ENCODE measurements at regions not wholly inside any gene's neighbourhood (a gene's known extent, or its start where the extent isn't known, plus 50 kb on each side); places are given as distances from the start of the nearest gene placed in this dataset.

GRCh38 chr5:54821445-54822323 lies 163.7 kb downstream of the ESM1 start:
- DNase-seq (ENCODE audit: low read depth, low spot score) (no peak), FAIRE-seq (no peak)
- no peak overlapping the region for H3K4me3 ChIP-seq (ENCODE audit: control insufficient read depth in 2 of 3, extremely low read depth in 1 of 3, insufficient read depth in 2 of 3, low read depth in 1 of 3, low read length in 3 of 3)
- no peak overlapping the region for H3K9ac ChIP-seq (ENCODE audit: control insufficient read depth, extremely low read depth, insufficient read depth, low read length)
- H2AFZ ChIP-seq (ENCODE audit: control insufficient read depth, low read length), result no peak overlapping the region
- no peaks in the 10 kb centered on the region for H3K36me3 ChIP-seq (ENCODE audit: control insufficient read depth in 2 of 2, extremely low read depth in 1 of 2, insufficient read depth in 2 of 2, low read length in 2 of 2)
- H3K79me2 ChIP-seq (ENCODE audit: control insufficient read depth, insufficient read depth, low read length), result no peaks in the 10 kb centered on the region
- TF ChIP-seq EZH2 (IDR thresholded peaks at IDR 0.05; ENCODE audit: low read length), result no peak
- TF ChIP-seq, protein P1, sequence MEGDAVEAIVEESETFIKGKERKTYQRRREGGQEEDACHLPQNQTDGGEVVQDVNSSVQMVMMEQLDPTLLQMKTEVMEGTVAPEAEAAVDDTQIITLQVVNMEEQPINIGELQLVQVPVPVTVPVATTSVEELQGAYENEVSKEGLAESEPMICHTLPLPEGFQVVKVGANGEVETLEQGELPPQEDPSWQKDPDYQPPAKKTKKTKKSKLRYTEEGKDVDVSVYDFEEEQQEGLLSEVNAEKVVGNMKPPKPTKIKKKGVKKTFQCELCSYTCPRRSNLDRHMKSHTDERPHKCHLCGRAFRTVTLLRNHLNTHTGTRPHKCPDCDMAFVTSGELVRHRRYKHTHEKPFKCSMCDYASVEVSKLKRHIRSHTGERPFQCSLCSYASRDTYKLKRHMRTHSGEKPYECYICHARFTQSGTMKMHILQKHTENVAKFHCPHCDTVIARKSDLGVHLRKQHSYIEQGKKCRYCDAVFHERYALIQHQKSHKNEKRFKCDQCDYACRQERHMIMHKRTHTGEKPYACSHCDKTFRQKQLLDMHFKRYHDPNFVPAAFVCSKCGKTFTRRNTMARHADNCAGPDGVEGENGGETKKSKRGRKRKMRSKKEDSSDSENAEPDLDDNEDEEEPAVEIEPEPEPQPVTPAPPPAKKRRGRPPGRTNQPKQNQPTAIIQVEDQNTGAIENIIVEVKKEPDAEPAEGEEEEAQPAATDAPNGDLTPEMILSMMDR (optimal IDR thresholded peaks at IDR 0.05 in 1 of 3, IDR thresholded peaks at IDR 0.05 in 1 of 3, conservative IDR thresholded peaks at IDR 0.05 in 1 of 3; ENCODE audit: extremely low read depth in 1 of 3, insufficient read depth in 2 of 3, low read length in 3 of 3), result no peak
- no peaks in the 10 kb centered on the region for H3K9me3 ChIP-seq (ENCODE audit: control insufficient read depth, low read depth, low read length)
- no peaks in the 10 kb centered on the region for H3K27me3 ChIP-seq (ENCODE audit: control insufficient read depth, extremely low read depth, insufficient read depth, low read length)
- dilution Hi-C loops (cut with MboI; ENCODE audit: extremely low pct_ligation_motif_present, low sequenced_read_pairs), result no loop called here
- H3K27ac ChIP-seq (ENCODE audit: control insufficient read depth, insufficient read depth, low read length), result no peak overlapping the region
- H3K4me1 ChIP-seq (ENCODE audit: control insufficient read depth, extremely low read depth, insufficient read depth, low read length), result peaks cover 3% of the 10 kb centered on the region
- H4K20me1 ChIP-seq (ENCODE audit: control insufficient read depth, extremely low read depth, insufficient read depth, low read length), result no peaks in the 10 kb centered on the region
- H3K9me1 ChIP-seq (ENCODE audit: control insufficient read depth, extremely low read depth, insufficient read depth, low read length), result no peaks in the 10 kb centered on the region
- H3K4me2 ChIP-seq (ENCODE audit: control insufficient read depth, extremely low read depth, insufficient read depth, low read depth, low read length), result no peak overlapping the region

GRCh38 chr5:54820346-54821134 lies 164.9 kb downstream of the ESM1 start:
- DNase-seq (ENCODE audit: low read depth, low spot score) (no peak), FAIRE-seq (no peak)
- Histone ChIP-seq H3K9me3 (ENCODE audit: control insufficient read depth, low read depth, low read length) (no peaks in the 10 kb centered on the region), H3K27me3 (ENCODE audit: control insufficient read depth, extremely low read depth, insufficient read depth, low read length) (no peaks in the 10 kb centered on the region), H3K9me1 (ENCODE audit: control insufficient read depth, extremely low read depth, insufficient read depth, low read length) (no peaks in the 10 kb centered on the region), H3K9ac (ENCODE audit: control insufficient read depth, extremely low read depth, insufficient read depth, low read length) (no peak overlapping the region), H3K36me3 (ENCODE audit: control insufficient read depth in 2 of 2, extremely low read depth in 1 of 2, insufficient read depth in 2 of 2, low read length in 2 of 2) (no peaks in the 10 kb centered on the region), H3K27ac (ENCODE audit: control insufficient read depth, insufficient read depth, low read length) (no peak overlapping the region), H4K20me1 (ENCODE audit: control insufficient read depth, extremely low read depth, insufficient read depth, low read length) (no peaks in the 10 kb centered on the region), H3K4me2 (ENCODE audit: control insufficient read depth, extremely low read depth, insufficient read depth, low read depth, low read length) (no peak overlapping the region), H3K4me3 (ENCODE audit: control insufficient read depth in 2 of 3, extremely low read depth in 1 of 3, insufficient read depth in 2 of 3, low read depth in 1 of 3, low read length in 3 of 3) (no peak overlapping the region), H3K79me2 (ENCODE audit: control insufficient read depth, insufficient read depth, low read length) (no peaks in the 10 kb centered on the region), H2AFZ (ENCODE audit: control insufficient read depth, low read length) (no peak overlapping the region), H3K4me1 (ENCODE audit: control insufficient read depth, extremely low read depth, insufficient read depth, low read length) (peaks cover 3% of the 10 kb centered on the region)
- dilution Hi-C loops (cut with MboI; ENCODE audit: extremely low pct_ligation_motif_present, low sequenced_read_pairs), result no loop called here
- TF ChIP-seq, protein P1 (optimal IDR thresholded peaks at IDR 0.05 in 1 of 3, IDR thresholded peaks at IDR 0.05 in 1 of 3, conservative IDR thresholded peaks at IDR 0.05 in 1 of 3; ENCODE audit: extremely low read depth in 1 of 3, insufficient read depth in 2 of 3, low read length in 3 of 3), result no peak
- TF ChIP-seq EZH2 (IDR thresholded peaks at IDR 0.05; ENCODE audit: low read length), result no peak

Data from keratinocyte (primary cell).